AG08396 (cell line): ENCODE measurements at regions not wholly inside any gene's neighbourhood (a gene's known extent, or its start where the extent isn't known, plus 50 kb on each side); places are given as distances from the start of the nearest gene placed in this dataset.
"Not testable (repeated sequence)": the region's sequence is repeated elsewhere in the genome, so short reads cannot be mapped to it uniquely, and the experiment has no call there.

Experiments
- DNase-seq: peaks from one replicate; pipeline ENCODE4 v3.0.0; 2012; ENCODE audit warnings: low spot score, mixed read lengths

GRCh38 chr5:164204338-164204946 is 699.0 kb downstream of the MAT2B start:
- no peak for DNase-seq

- no peak for DNase-seq
Measured at GRCh38 chr5:164206196-164206595, 700.8 kb downstream of the MAT2B start.

GRCh38 chr5:164207646-164208045 is 702.2 kb downstream of the MAT2B start:
- no peak for DNase-seq

- no peak for DNase-seq
Measured at GRCh38 chr5:164210491-164210890, 705.1 kb downstream of the MAT2B start.

- no peak for DNase-seq
Measured at GRCh38 chr5:164214698-164215097, 709.3 kb downstream of the MAT2B start.

- no peak for DNase-seq
Measured at GRCh38 chr5:164217464-164217863, 712.0 kb downstream of the MAT2B start.

GRCh38 chr5:164220522-164220921 is 715.1 kb downstream of the MAT2B start:
- no peak for DNase-seq

- DNase-seq = no peak
Measured at GRCh38 chr5:164224236-164224635, 718.8 kb downstream of the MAT2B start.

- no peak for DNase-seq
Measured at GRCh38 chr5:164224772-164225171, 719.4 kb downstream of the MAT2B start.

GRCh38 chr5:164230341-164230740 is 724.9 kb downstream of the MAT2B start:
- no peak for DNase-seq

GRCh38 chr5:164233791-164234190 is 728.4 kb downstream of the MAT2B start:
- DNase-seq = no peak

GRCh38 chr5:164234321-164234720 is 728.9 kb downstream of the MAT2B start:
- DNase-seq = no peak

GRCh38 chr5:164235300-164235891 is 730.0 kb downstream of the MAT2B start:
- no peak for DNase-seq

GRCh38 chr5:164237486-164237885 is 732.1 kb downstream of the MAT2B start:
- no peak for DNase-seq

GRCh38 chr5:164251781-164252180 is 746.4 kb downstream of the MAT2B start:
- DNase-seq = not testable (repeated sequence)

GRCh38 chr5:164253764-164254163 is 748.3 kb downstream of the MAT2B start:
- no peak for DNase-seq

GRCh38 chr5:164255598-164256213 is 750.3 kb downstream of the MAT2B start:
- DNase-seq = no peak

- no peak for DNase-seq
Measured at GRCh38 chr5:164256351-164256750, 750.9 kb downstream of the MAT2B start.

GRCh38 chr5:164256954-164257353 is 751.5 kb downstream of the MAT2B start:
- no peak for DNase-seq

- DNase-seq = no peak
Measured at GRCh38 chr5:164265566-164265965, 760.1 kb downstream of the MAT2B start.

GRCh38 chr5:164266571-164266970 is 761.2 kb downstream of the MAT2B start:
- DNase-seq = no peak

GRCh38 chr5:164277720-164278119 is 772.3 kb downstream of the MAT2B start:
- DNase-seq = no peak

GRCh38 chr5:164289526-164289925 is 784.1 kb downstream of the MAT2B start:
- DNase-seq = no peak

- no peak for DNase-seq
Measured at GRCh38 chr5:164296603-164297080, 791.2 kb downstream of the MAT2B start.
